Umbilical cord (tissue), 1 donor: ENCODE measurements at regions not wholly inside any gene's neighbourhood (a gene's known extent, or its start where the extent isn't known, plus 50 kb on each side); places are given as distances from the start of the nearest gene placed in this dataset.

ENCODE experiments used
- DNase-seq: peaks from one replicate; pipeline ENCODE4 v3.0.0-alpha.2; 2015; ENCODE audit warnings: low spot score

DNA sequence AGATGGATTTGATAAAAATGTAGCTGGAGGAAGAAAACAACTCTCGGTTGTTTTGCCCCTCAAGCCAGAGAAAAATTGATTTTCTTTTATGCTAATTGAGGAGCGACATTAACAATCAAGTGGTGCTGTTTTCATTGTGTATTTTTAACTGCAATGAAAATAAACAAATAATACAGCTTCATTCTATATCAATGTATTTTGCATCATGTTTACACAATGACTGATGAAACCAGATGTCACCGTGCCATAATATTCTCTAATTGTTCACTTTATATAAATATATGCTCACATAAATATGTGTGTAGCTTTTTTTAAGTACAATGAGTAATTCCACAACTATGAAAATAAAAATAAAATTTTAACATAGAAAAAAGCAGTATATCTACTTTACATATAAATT lies 139.0 kb upstream of the PRDM9 start:
- DNase-seq, result no peak

GRCh38 chr5:23367874-23368273 lies 139.5 kb upstream of the PRDM9 start:
- no peak for DNase-seq

- no peak for DNase-seq
These were observed 154.1 kb upstream of the PRDM9 start for GRCh38 chr5:23353286-23353685.

DNA sequence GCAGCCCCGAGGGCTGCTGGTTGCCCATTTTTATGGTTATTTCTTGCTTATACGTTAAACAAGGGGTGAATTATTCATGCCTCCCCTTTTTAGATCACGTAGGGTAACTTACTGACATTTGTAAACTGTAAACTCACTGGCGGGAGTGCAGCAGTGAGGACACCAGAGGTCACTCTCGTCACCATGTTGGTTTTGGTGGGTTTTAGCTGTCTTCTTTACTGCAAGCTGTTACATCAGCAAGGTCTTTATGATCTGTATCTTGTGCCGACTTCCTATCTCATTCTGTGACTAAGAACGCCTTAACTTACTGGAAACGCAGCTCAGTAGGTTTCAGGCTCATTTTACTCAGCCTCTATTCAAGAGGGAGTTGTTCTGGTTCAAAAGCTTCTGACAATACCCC lies 155.0 kb upstream of the PRDM9 start:
- DNase-seq, result no peak

- no peak for DNase-seq
These were observed 164.3 kb upstream of the PRDM9 start for GRCh38 chr5:23343121-23343520.

GRCh38 chr5:23332650-23333251 lies 174.7 kb upstream of the PRDM9 start:
- no peak for DNase-seq

DNA sequence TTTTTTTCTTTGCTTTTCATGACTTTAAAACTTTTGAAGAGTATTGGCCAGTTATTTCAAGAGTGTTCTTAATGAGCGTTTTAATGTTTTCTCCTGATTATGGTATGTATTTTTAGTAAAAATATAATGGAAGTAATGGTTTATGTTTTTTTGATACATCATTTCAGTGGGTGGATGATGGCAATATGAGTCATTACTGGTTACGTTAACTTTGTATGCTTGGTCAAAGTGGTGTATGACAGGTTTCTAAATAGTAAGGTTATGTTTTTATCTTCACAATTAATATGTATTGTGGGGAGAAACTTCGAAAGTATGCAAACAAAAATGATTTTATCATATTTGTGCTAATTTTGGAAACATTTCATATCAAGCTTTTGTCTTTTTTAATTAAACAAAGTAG lies 176.7 kb upstream of the PRDM9 start:
- no peak for DNase-seq

GRCh38 chr5:23319901-23320300 lies 187.5 kb upstream of the PRDM9 start:
- no peak for DNase-seq

- no peak for DNase-seq
These were observed 188.4 kb upstream of the PRDM9 start for GRCh38 chr5:23318960-23319359.

- DNase-seq, result no peak
These were observed 189.2 kb upstream of the PRDM9 start for GRCh38 chr5:23318166-23318565.

- no peak for DNase-seq
These were observed 191.3 kb upstream of the PRDM9 start for GRCh38 chr5:23316060-23316591.

- DNase-seq, result no peak
These were observed 192.6 kb upstream of the PRDM9 start for GRCh38 chr5:23314827-23315226.

DNA sequence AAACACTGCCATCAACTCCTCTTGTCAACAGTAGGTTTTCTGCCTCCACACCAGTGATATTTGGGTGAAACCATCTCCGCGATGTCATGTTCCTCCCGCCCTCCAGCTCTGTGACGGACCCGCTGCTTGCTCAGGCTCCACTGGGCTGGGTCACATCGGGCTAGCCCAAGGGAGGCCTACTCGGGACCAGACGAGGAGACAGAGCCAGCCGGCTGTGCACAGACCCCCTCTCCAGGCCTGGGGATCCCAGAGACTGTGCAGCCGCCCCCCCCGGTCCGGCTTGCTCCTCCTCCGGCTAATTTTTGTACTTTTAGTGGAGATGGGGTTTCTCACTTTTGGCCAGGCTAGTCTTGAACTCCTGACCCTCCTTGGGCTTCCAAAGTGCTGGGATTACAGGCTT lies 202.4 kb upstream of the PRDM9 start:
- no peak for DNase-seq

- DNase-seq, result no peak
These were observed 203.6 kb upstream of the PRDM9 start for GRCh38 chr5:23303836-23304235.

- no peak for DNase-seq
These were observed 204.0 kb upstream of the PRDM9 start for GRCh38 chr5:23303435-23303834.

- DNase-seq, result no peak
These were observed 205.0 kb upstream of the PRDM9 start for GRCh38 chr5:23302438-23302837.

DNA sequence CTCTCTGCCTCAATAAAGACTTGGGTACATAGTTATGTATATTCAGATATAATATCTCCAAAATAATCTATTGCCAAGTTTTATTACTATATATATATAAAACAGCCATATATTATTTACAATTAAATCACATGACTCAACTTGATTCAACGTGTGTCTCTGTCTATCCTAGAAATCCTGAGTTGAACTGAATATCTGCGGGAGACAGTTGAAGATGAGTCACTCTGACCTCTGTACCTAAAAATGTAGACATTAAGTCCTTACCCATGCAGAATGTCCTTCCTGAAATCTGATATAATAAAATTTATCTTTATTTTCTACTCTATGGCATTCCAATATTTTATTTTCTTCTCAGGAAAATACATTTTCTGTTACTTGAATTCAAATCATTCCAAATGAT lies 218.2 kb upstream of the PRDM9 start:
- no peak for DNase-seq

GRCh38 chr5:23284656-23285055 lies 222.8 kb upstream of the PRDM9 start:
- no peak for DNase-seq

- no peak for DNase-seq
These were observed 233.2 kb upstream of the PRDM9 start for GRCh38 chr5:23274171-23274570.

GRCh38 chr5:23269981-23270380 lies 237.4 kb upstream of the PRDM9 start:
- no peak for DNase-seq

GRCh38 chr5:23268136-23268535 lies 239.3 kb upstream of the PRDM9 start:
- no peak for DNase-seq

- DNase-seq, result no peak
These were observed 246.8 kb upstream of the PRDM9 start for GRCh38 chr5:23260621-23261020.

DNA sequence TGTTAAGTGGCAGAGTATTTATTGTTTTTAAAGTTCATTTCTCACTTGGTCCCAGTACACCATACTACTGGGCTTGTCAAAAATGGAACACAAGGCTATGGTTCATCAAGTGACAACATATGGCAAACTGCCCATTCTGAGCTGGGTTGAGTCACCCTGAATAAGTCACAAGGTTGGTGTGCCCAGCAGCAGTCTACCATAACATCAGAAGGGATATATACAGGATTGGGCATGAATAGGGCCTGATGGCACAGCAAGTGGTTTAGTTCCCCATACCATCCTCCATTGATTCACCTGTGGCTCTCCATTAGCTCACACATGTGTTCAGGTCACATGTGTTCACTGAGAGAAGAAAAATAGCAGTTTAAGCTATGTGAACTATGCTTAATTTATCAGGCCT lies 249.8 kb upstream of the PRDM9 start:
- DNase-seq, result no peak

DNA sequence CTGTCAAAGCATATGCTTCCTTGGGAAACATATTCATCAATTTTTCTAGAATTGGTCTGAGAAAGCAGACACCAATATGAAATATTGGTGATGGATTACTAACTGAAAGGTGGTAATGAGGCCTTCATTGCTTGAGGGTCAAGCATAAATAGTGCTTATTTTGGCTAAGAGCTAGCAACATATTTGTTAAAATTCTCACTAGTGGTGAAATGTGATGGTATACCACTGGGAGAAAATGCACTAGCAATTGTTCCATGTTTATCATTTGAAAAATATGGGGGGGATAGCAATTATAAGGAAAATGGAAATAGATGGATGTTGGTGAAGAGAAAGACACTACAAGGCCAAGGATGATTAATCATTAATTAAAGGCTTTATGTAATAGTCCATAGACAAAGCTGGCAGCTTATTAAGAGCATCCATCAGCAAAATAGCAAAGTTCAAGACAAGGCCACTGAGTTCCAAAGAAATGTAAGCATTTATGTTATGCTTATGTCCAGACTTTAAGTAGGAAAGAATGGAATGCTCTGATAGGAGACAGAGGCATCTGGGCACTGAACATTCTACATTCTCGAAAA lies 253.7 kb upstream of the PRDM9 start:
- no peak for DNase-seq
